ENCODE measurements at regions not wholly inside any gene's neighbourhood (a gene's known extent, or its start where the extent isn't known, plus 50 kb on each side); places are given as distances from the start of the nearest gene placed in this dataset.

GRCh38 chr13:88217372-88217771 lies 546.2 kb downstream of the SLITRK5 start:
- ChIA-PET CTCF (no interaction called here), POLR2A (no interaction called here)
- H3K4me3 ChIP-seq (ENCODE audit: control insufficient read depth in 1 of 7, extremely low read depth in 1 of 7, insufficient read depth in 4 of 7, low read depth in 2 of 7, low read length in 6 of 7) = no peak overlapping the region
- no peaks in the 10 kb centered on the region for H3K27me3 ChIP-seq (replicated peaks in 2 of 5; ENCODE audit: control insufficient read depth in 4 of 5, insufficient read depth in 5 of 5, low read length in 4 of 5)
- no peaks in the 10 kb centered on the region for H3K36me3 ChIP-seq (ENCODE audit: control insufficient read depth in 4 of 4, insufficient read depth in 4 of 4, low read length in 3 of 4)
- H3K27ac ChIP-seq (ENCODE audit: insufficient read depth in 1 of 2, low read depth in 1 of 2, low read length in 2 of 2, poor library complexity in 1 of 2, severe bottlenecking in 2 of 2) = no peak overlapping the region
- no peak for DNase-seq
- no peaks in the 10 kb centered on the region for H3K4me1 ChIP-seq (ENCODE audit: control extremely low read depth in 1 of 4, control insufficient read depth in 4 of 4, insufficient read depth in 4 of 4, low read length in 3 of 4)
- no CpG with 5 or more reads among the region's 6 CpGs for WGBS (ENCODE audit: insufficient coverage)
- H3K9me3 ChIP-seq (ENCODE audit: control extremely low read depth in 1 of 5, control insufficient read depth in 4 of 5, insufficient read depth in 2 of 5, low read depth in 1 of 5, low read length in 4 of 5) = no peaks in the 10 kb centered on the region

- H3K4me3 ChIP-seq (ENCODE audit: control insufficient read depth in 1 of 7, extremely low read depth in 1 of 7, insufficient read depth in 4 of 7, low read depth in 2 of 7, low read length in 6 of 7) = no peak overlapping the region
- no peaks in the 10 kb centered on the region for H3K27me3 ChIP-seq (replicated peaks in 2 of 5; ENCODE audit: control insufficient read depth in 4 of 5, insufficient read depth in 5 of 5, low read length in 4 of 5)
- H3K36me3 ChIP-seq (ENCODE audit: control insufficient read depth in 4 of 4, insufficient read depth in 4 of 4, low read length in 3 of 4) = no peaks in the 10 kb centered on the region
- no peaks in the 10 kb centered on the region for H3K9me3 ChIP-seq (ENCODE audit: control extremely low read depth in 1 of 5, control insufficient read depth in 4 of 5, insufficient read depth in 2 of 5, low read depth in 1 of 5, low read length in 4 of 5)
- H3K27ac ChIP-seq (ENCODE audit: insufficient read depth in 1 of 2, low read depth in 1 of 2, low read length in 2 of 2, poor library complexity in 1 of 2, severe bottlenecking in 2 of 2) = no peak overlapping the region
- H3K4me1 ChIP-seq (ENCODE audit: control extremely low read depth in 1 of 4, control insufficient read depth in 4 of 4, insufficient read depth in 4 of 4, low read length in 3 of 4) = no peaks in the 10 kb centered on the region
- no peak for DNase-seq
- no CpG with 5 or more reads among the region's 2 CpGs for WGBS (ENCODE audit: insufficient coverage)
- ChIA-PET CTCF (no interaction called here), POLR2A (no interaction called here)
Observed at GRCh38 chr13:88217883-88218282, 546.7 kb downstream of the SLITRK5 start.

GRCh38 chr13:88223958-88224357 lies 552.8 kb downstream of the SLITRK5 start:
- H3K36me3 ChIP-seq (ENCODE audit: control insufficient read depth in 4 of 4, insufficient read depth in 4 of 4, low read length in 3 of 4) = no peaks in the 10 kb centered on the region
- 92% methylated on average over 4 of the region's 7 CpGs for WGBS (ENCODE audit: insufficient coverage)
- CTCF ChIA-PET = no interaction called here

GRCh38 chr13:88235441-88235840 lies 564.3 kb downstream of the SLITRK5 start:
- Histone ChIP-seq H3K4me1 (ENCODE audit: control extremely low read depth in 1 of 4, control insufficient read depth in 4 of 4, insufficient read depth in 4 of 4, low read length in 3 of 4) (no peaks in the 10 kb centered on the region), H3K27ac (ENCODE audit: insufficient read depth in 1 of 2, low read depth in 1 of 2, low read length in 2 of 2, poor library complexity in 1 of 2, severe bottlenecking in 2 of 2) (no peak overlapping the region), H3K9me3 (ENCODE audit: control extremely low read depth in 1 of 5, control insufficient read depth in 4 of 5, insufficient read depth in 2 of 5, low read depth in 1 of 5, low read length in 4 of 5) (no peaks in the 10 kb centered on the region), H3K27me3 (replicated peaks in 2 of 5; ENCODE audit: control insufficient read depth in 4 of 5, insufficient read depth in 5 of 5, low read length in 4 of 5) (no peaks in the 10 kb centered on the region), H3K36me3 (ENCODE audit: control insufficient read depth in 4 of 4, insufficient read depth in 4 of 4, low read length in 3 of 4) (no peaks in the 10 kb centered on the region), H3K4me3 (ENCODE audit: control insufficient read depth in 1 of 7, extremely low read depth in 1 of 7, insufficient read depth in 4 of 7, low read depth in 2 of 7, low read length in 6 of 7) (no peak overlapping the region)
- ChIA-PET POLR2A (no interaction called here), CTCF (interaction anchor here (1.3 kb wide), 1 partner anchor 11 kb away, joined by 3 read pairs; no protein-coding TSS in a partner anchor)
- WGBS (ENCODE audit: insufficient coverage) = no CpG with 5 or more reads among the region's 2 CpGs
- DNase-seq = no peak

More at GRCh38 chr13:88223958-88224357, 552.8 kb downstream of the SLITRK5 start:
- Histone ChIP-seq H3K4me1 (ENCODE audit: control extremely low read depth in 1 of 4, control insufficient read depth in 4 of 4, insufficient read depth in 4 of 4, low read length in 3 of 4) (no peaks in the 10 kb centered on the region), H3K27ac (ENCODE audit: insufficient read depth in 1 of 2, low read depth in 1 of 2, low read length in 2 of 2, poor library complexity in 1 of 2, severe bottlenecking in 2 of 2) (no peak overlapping the region), H3K9me3 (ENCODE audit: control extremely low read depth in 1 of 5, control insufficient read depth in 4 of 5, insufficient read depth in 2 of 5, low read depth in 1 of 5, low read length in 4 of 5) (no peaks in the 10 kb centered on the region), H3K4me3 (ENCODE audit: control insufficient read depth in 1 of 7, extremely low read depth in 1 of 7, insufficient read depth in 4 of 7, low read depth in 2 of 7, low read length in 6 of 7) (no peak overlapping the region), H3K27me3 (replicated peaks in 2 of 5; ENCODE audit: control insufficient read depth in 4 of 5, insufficient read depth in 5 of 5, low read length in 4 of 5) (no peaks in the 10 kb centered on the region)
- POLR2A ChIA-PET = no interaction called here
- no peak for DNase-seq

- Histone ChIP-seq H3K36me3 (ENCODE audit: control insufficient read depth in 4 of 4, insufficient read depth in 4 of 4, low read length in 3 of 4) (no peaks in the 10 kb centered on the region), H3K27ac (ENCODE audit: insufficient read depth in 1 of 2, low read depth in 1 of 2, low read length in 2 of 2, poor library complexity in 1 of 2, severe bottlenecking in 2 of 2) (no peak overlapping the region), H3K9me3 (ENCODE audit: control extremely low read depth in 1 of 5, control insufficient read depth in 4 of 5, insufficient read depth in 2 of 5, low read depth in 1 of 5, low read length in 4 of 5) (no peaks in the 10 kb centered on the region), H3K4me3 (ENCODE audit: control insufficient read depth in 1 of 7, extremely low read depth in 1 of 7, insufficient read depth in 4 of 7, low read depth in 2 of 7, low read length in 6 of 7) (no peak overlapping the region), H3K4me1 (ENCODE audit: control extremely low read depth in 1 of 4, control insufficient read depth in 4 of 4, insufficient read depth in 4 of 4, low read length in 3 of 4) (no peaks in the 10 kb centered on the region), H3K27me3 (replicated peaks in 2 of 5; ENCODE audit: control insufficient read depth in 4 of 5, insufficient read depth in 5 of 5, low read length in 4 of 5) (no peaks in the 10 kb centered on the region)
- ChIA-PET CTCF (interaction anchor here (1.0 kb wide), 1 partner anchor 10 kb away, joined by 3 read pairs; no protein-coding TSS in a partner anchor), POLR2A (no interaction called here)
- no peak for DNase-seq
Observed at GRCh38 chr13:88246239-88246638, 575.1 kb downstream of the SLITRK5 start.

GRCh38 chr13:88248393-88248792 lies 577.2 kb downstream of the SLITRK5 start:
- WGBS (ENCODE audit: insufficient coverage) = 88% methylated on average over 4 of the region's 4 CpGs
- ChIA-PET POLR2A (no interaction called here), CTCF (no interaction called here)
- Histone ChIP-seq H3K9me3 (ENCODE audit: control extremely low read depth in 1 of 5, control insufficient read depth in 4 of 5, insufficient read depth in 2 of 5, low read depth in 1 of 5, low read length in 4 of 5) (no peaks in the 10 kb centered on the region), H3K4me3 (ENCODE audit: control insufficient read depth in 1 of 7, extremely low read depth in 1 of 7, insufficient read depth in 4 of 7, low read depth in 2 of 7, low read length in 6 of 7) (no peak overlapping the region), H3K4me1 (ENCODE audit: control extremely low read depth in 1 of 4, control insufficient read depth in 4 of 4, insufficient read depth in 4 of 4, low read length in 3 of 4) (no peaks in the 10 kb centered on the region), H3K36me3 (ENCODE audit: control insufficient read depth in 4 of 4, insufficient read depth in 4 of 4, low read length in 3 of 4) (no peaks in the 10 kb centered on the region), H3K27me3 (replicated peaks in 2 of 5; ENCODE audit: control insufficient read depth in 4 of 5, insufficient read depth in 5 of 5, low read length in 4 of 5) (no peaks in the 10 kb centered on the region), H3K27ac (ENCODE audit: insufficient read depth in 1 of 2, low read depth in 1 of 2, low read length in 2 of 2, poor library complexity in 1 of 2, severe bottlenecking in 2 of 2) (no peak overlapping the region)
- no peak for DNase-seq

GRCh38 chr13:88257706-88258105 lies 586.5 kb downstream of the SLITRK5 start:
- no peak overlapping the region for H3K4me3 ChIP-seq (ENCODE audit: control insufficient read depth in 1 of 7, extremely low read depth in 1 of 7, insufficient read depth in 4 of 7, low read depth in 2 of 7, low read length in 6 of 7)
- H3K36me3 ChIP-seq (ENCODE audit: control insufficient read depth in 4 of 4, insufficient read depth in 4 of 4, low read length in 3 of 4) = no peaks in the 10 kb centered on the region
- CTCF ChIA-PET = no interaction called here
- no peak for DNase-seq
- H3K4me1 ChIP-seq (ENCODE audit: control extremely low read depth in 1 of 4, control insufficient read depth in 4 of 4, insufficient read depth in 4 of 4, low read length in 3 of 4) = no peaks in the 10 kb centered on the region
- POLR2A ChIA-PET = no interaction called here
- no peak overlapping the region for H3K27ac ChIP-seq (ENCODE audit: insufficient read depth in 1 of 2, low read depth in 1 of 2, low read length in 2 of 2, poor library complexity in 1 of 2, severe bottlenecking in 2 of 2)
- peaks cover 0 to 2% (median 0%) of the 10 kb centered on the region in 5 experiments for H3K9me3 ChIP-seq (ENCODE audit: control extremely low read depth in 1 of 5, control insufficient read depth in 4 of 5, insufficient read depth in 2 of 5, low read depth in 1 of 5, low read length in 4 of 5)
- H3K27me3 ChIP-seq (replicated peaks in 2 of 5; ENCODE audit: control insufficient read depth in 4 of 5, insufficient read depth in 5 of 5, low read length in 4 of 5) = no peaks in the 10 kb centered on the region
- WGBS (ENCODE audit: insufficient coverage) = no CpG with 5 or more reads among the region's 3 CpGs
